ENCODE measurements at regions not wholly inside any gene's neighbourhood (a gene's known extent, or its start where the extent isn't known, plus 50 kb on each side); places are given as distances from the start of the nearest gene placed in this dataset.

DNA sequence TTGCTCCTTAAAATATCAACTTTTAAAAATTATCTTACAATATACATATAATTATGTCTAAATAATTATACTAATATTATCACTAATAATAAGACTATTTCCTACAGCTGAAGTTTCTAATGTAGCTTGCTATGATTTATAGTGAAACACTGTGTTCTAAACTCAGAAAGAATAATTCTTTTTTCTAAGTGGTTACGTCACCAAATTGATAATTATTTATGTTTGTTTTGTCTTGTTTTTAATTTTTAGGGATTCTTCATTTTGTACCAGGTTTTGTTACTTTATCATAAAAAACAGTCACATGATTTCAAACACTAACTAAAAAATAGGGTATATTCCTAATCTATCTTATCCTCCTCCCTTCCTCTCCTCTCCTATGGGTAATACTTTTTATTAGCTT lies 662.1 kb downstream of the FRK start:
- DNase-seq (ENCODE audit: low read depth, low spot score) = no peak
- in situ Hi-C loops (cut with HindIII; ENCODE audit: low sequenced_read_pairs) = no loop called here
- H3K4me3 ChIP-seq (ENCODE audit: low read depth, low read length) = no peak overlapping the region
- TF ChIP-seq, protein P1, sequence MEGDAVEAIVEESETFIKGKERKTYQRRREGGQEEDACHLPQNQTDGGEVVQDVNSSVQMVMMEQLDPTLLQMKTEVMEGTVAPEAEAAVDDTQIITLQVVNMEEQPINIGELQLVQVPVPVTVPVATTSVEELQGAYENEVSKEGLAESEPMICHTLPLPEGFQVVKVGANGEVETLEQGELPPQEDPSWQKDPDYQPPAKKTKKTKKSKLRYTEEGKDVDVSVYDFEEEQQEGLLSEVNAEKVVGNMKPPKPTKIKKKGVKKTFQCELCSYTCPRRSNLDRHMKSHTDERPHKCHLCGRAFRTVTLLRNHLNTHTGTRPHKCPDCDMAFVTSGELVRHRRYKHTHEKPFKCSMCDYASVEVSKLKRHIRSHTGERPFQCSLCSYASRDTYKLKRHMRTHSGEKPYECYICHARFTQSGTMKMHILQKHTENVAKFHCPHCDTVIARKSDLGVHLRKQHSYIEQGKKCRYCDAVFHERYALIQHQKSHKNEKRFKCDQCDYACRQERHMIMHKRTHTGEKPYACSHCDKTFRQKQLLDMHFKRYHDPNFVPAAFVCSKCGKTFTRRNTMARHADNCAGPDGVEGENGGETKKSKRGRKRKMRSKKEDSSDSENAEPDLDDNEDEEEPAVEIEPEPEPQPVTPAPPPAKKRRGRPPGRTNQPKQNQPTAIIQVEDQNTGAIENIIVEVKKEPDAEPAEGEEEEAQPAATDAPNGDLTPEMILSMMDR (IDR thresholded peaks at IDR 0.05; ENCODE audit: low read depth, low read length) = no peak

DNA sequence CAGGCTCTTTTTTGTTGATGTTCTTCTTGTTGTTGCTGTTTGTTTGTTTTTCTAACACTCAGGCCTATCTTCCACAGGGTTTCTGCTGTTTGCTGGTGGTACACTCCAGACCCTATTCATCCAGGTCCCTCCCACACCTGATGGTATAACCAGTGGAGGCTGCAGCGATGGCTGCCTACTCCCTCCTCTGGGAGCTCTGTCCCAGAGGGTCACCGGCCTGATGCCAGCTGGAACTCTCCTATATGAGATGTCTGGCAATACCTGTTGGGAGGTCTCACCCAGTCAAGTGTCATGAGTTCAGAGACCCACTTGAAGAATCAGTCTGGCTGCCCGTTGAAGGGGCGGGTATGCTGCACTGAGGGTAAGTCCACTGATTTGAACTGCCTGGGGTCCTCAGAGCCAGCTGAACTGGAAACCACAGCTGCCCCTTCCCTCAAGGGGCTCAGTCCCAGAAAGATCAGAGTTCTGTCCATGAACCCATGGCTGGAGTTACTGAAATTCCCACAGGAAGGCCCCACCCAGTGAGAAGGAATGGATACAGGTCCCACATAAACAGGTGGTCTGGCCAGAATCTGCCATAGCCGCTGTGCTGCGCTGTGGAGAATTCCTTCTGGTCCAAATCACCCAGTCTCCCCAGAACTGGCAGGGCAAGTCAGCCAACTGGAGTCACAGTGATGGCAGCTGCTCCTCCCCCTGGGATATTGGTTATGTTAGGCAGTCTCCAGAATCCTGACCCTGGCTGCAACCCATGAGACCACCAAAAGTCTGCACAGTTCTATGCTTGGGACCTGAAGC lies 664.4 kb downstream of the FRK start:
- DNase-seq (ENCODE audit: low read depth, low spot score) = no peak
- TF ChIP-seq, protein P1 (IDR thresholded peaks at IDR 0.05; ENCODE audit: low read depth, low read length) = no peak

DNA sequence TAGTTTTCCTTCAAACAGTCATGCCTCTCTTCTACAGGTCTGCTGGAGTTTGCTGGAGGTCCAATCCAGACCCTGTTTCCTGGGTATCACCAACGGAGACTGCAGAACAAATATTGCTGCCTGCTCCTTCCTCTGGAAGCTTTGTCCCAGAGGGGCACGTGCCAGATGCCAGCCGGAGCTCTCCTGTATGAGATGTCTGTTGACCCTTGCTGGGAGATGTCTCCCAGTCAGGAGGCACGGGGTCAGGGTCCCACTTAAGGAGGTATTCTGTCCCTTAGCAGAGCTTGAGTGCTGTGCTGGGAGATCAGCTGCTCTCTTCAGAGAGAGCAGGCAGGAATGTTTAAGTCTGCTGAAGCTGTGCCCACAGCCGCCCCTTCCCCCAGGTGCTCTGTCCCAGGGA lies 666.9 kb downstream of the FRK start:
- no peak overlapping the region for H3K4me3 ChIP-seq (ENCODE audit: low read depth, low read length)
- TF ChIP-seq, protein P1 (IDR thresholded peaks at IDR 0.05; ENCODE audit: low read depth, low read length) = no peak
- no peak for DNase-seq (ENCODE audit: low read depth, low spot score)
- in situ Hi-C loops (cut with HindIII; ENCODE audit: low sequenced_read_pairs) = no loop called here

More for the DNA sequence above, 664.4 kb downstream of the FRK start:
- in situ Hi-C loops (cut with HindIII; ENCODE audit: low sequenced_read_pairs) = no loop called here
- H3K4me3 ChIP-seq (ENCODE audit: low read depth, low read length) = no peak overlapping the region

DNA sequence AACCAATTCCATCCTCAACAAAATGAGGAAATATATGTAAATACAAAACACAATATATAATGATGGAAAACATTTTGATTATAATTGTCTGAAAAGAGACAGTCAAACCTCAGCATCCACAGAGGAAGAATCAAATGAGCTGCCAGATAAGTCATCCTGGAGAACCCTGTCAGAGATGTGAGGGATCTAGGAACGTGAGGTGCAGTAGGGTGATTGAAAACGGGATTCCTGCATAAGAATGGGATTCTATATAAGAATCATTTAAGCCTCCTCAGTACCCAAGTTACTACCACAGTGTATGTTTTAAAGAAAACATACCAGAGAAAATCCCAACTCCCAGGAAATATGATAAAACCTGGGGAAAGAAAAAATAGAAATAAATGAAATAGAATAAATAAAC lies 690.5 kb downstream of the FRK start:
- DNase-seq (ENCODE audit: low read depth, low spot score) = no peak
- in situ Hi-C loops (cut with HindIII; ENCODE audit: low sequenced_read_pairs) = no loop called here
- TF ChIP-seq, protein P1 (IDR thresholded peaks at IDR 0.05; ENCODE audit: low read depth, low read length) = no peak
- H3K4me3 ChIP-seq (ENCODE audit: low read depth, low read length) = no peak overlapping the region

DNA sequence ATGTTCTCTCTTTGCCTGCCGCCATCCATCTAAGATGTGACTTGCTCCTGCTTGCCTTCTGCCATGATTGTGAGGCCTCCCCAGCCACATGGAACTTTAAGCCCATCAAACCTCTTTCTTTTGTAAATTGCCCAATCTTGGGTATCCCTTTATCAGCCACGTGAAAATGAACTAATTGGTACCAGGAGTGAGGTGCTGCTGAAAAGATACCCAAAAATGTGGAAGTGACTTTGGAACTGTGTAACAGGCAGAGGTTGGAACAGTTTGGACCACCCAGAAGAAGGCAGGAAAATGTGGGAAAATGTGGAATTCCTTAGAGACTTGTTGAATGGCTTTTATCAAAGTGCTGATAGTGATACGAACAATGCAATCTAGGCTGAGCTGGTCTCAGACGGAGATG lies 694.9 kb downstream of the FRK start:
- in situ Hi-C loops (cut with HindIII; ENCODE audit: low sequenced_read_pairs) = no loop called here
- no peak overlapping the region for H3K4me3 ChIP-seq (ENCODE audit: low read depth, low read length)
- DNase-seq (ENCODE audit: low read depth, low spot score) = no peak
- TF ChIP-seq, protein P1 (IDR thresholded peaks at IDR 0.05; ENCODE audit: low read depth, low read length) = no peak

DNA sequence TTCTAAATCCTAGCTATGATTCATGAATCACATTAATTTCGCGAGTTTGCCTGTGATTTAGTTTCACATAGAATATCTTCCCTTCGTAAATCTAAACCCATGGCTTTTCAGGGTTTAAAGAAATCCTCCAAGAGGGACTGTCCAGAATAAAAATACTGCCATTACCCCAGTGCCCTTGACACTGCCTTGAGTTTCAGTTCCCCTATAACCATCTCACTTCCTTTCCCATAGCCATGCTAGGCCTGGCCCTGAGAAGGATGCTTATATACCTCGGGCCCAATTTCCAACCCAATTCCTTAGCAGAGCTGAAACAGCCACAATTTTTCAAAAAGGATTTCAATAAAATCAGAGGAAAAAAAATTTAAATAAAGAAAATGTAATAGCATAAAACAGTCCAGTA lies 697.3 kb downstream of the FRK start:
- TF ChIP-seq, protein P1 (IDR thresholded peaks at IDR 0.05; ENCODE audit: low read depth, low read length) = no peak
- in situ Hi-C loops (cut with HindIII; ENCODE audit: low sequenced_read_pairs) = no loop called here
- no peak for DNase-seq (ENCODE audit: low read depth, low spot score)
- no peak overlapping the region for H3K4me3 ChIP-seq (ENCODE audit: low read depth, low read length)

Measured in astrocyte of the spinal cord (primary cell).